Colonic mucosa (tissue), 4 donors: ENCODE measurements at regions not wholly inside any gene's neighbourhood (a gene's known extent, or its start where the extent isn't known, plus 50 kb on each side); places are given as distances from the start of the nearest gene placed in this dataset.

ENCODE experiments used
- DNase-seq: peaks from one replicate; pipeline ENCODE4 v3.0.0-alpha.2; 2020
- H3K27ac ChIP-seq: fragments of 200-600 bp; one replicate; pipeline ENCODE4 v1.8.0; 2021
- H3K27me3 ChIP-seq: fragments of 200-600 bp; one replicate; pipeline ENCODE4 v1.8.0; 2021
- H3K36me3 ChIP-seq: fragments of 200-600 bp; one replicate; pipeline ENCODE4 v1.8.0; 2021
- H3K4me1 ChIP-seq: fragments of 200-600 bp; one replicate; pipeline ENCODE4 v1.8.0; 2021; ENCODE audit warnings: mild to moderate bottlenecking
- H3K4me3 ChIP-seq: fragments of 200-600 bp; one replicate; pipeline ENCODE4 v1.8.0; 2021
- H3K9ac ChIP-seq, 2 donors: one replicate each; pipeline ENCODE4 v1.7.0; 2013; ENCODE audit warnings: control low read depth in 2 of 2, low read depth in 2 of 2, low read length in 2 of 2
- H3K9me3 ChIP-seq: fragments of 200-600 bp; one replicate; pipeline ENCODE4 v1.8.0; 2021
- intact Hi-C: fragments of 100-400 bp; cut with DNase I; formaldehyde crosslinking; loops from one replicate; pipeline ENCODE4 v1.14.1; 2022
- TF ChIP-seq, protein P1 (sequence below): fragments of 200-600 bp; IDR thresholded peaks from one replicate; pipeline ENCODE4 v1.8.0; 2022; ENCODE audit warnings: antibody characterized with exemption, mild to moderate bottlenecking
- donor health status: healthy.
- donor health status: DM: no; HTN: no; CAD: no.
- donor health status: DM: no; HTN: no; CAD: no.

DNA sequence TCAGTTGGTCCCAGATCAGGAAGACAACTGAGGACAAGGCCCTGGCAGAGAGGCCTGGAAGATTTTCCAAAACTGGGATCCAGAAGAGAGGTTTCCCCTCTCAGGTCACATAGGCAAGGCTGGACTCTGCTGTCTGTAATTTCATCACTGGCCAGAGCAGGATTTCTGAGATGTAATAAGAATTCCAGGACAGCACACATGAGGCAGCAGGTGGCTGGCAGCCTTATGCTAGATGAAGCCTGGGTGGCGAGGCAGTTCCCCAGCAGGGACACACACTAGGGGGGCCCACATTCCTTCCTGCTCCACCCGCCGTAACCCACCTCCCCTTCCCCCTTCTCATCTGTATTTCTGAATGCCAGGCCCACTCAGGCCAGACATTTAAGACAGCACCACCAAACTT lies 98.6 kb downstream of the HNRNPLL start:
- Histone ChIP-seq H3K4me3 (no peak overlapping the region), H3K36me3 (no peaks in the 10 kb centered on the region), H3K9me3 (no peaks in the 10 kb centered on the region), H3K9ac (no peak overlapping the region), H3K4me1 (peaks cover 4% of the 10 kb centered on the region), H3K27me3 (no peaks in the 10 kb centered on the region), H3K27ac (no peak overlapping the region)
- TF ChIP-seq, protein P1, sequence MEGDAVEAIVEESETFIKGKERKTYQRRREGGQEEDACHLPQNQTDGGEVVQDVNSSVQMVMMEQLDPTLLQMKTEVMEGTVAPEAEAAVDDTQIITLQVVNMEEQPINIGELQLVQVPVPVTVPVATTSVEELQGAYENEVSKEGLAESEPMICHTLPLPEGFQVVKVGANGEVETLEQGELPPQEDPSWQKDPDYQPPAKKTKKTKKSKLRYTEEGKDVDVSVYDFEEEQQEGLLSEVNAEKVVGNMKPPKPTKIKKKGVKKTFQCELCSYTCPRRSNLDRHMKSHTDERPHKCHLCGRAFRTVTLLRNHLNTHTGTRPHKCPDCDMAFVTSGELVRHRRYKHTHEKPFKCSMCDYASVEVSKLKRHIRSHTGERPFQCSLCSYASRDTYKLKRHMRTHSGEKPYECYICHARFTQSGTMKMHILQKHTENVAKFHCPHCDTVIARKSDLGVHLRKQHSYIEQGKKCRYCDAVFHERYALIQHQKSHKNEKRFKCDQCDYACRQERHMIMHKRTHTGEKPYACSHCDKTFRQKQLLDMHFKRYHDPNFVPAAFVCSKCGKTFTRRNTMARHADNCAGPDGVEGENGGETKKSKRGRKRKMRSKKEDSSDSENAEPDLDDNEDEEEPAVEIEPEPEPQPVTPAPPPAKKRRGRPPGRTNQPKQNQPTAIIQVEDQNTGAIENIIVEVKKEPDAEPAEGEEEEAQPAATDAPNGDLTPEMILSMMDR = no peak
- no peak for DNase-seq
- intact Hi-C loops = no loop called here

DNA sequence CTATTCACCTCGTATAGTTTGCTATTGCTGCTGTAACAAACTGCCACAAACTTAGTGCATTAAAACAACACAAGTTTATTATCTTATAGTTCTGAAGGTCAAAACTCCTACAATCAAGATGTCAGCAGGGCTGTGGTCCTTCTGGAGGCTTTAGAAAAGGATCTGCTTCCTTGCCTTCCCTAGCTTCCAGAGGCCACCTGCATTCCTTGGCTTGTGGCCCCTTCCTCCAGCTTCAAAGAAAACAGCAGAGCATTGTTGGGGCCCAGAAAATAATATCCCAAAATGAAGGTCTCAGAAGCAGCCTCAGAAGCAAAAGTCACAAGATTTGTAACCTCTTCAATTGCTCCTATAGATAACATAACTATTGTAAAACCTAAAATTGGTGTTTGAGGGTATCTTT lies 100.6 kb downstream of the HNRNPLL start:
- intact Hi-C loops = no loop called here
- no peak for DNase-seq
- H3K27ac ChIP-seq = no peak overlapping the region
- H3K36me3 ChIP-seq = no peaks in the 10 kb centered on the region
- no peak overlapping the region for H3K4me3 ChIP-seq
- TF ChIP-seq, protein P1 = no peak
- no peaks in the 10 kb centered on the region for H3K4me1 ChIP-seq
- no peaks in the 10 kb centered on the region for H3K9me3 ChIP-seq
- no peak overlapping the region for H3K9ac ChIP-seq
- no peaks in the 10 kb centered on the region for H3K27me3 ChIP-seq

DNA sequence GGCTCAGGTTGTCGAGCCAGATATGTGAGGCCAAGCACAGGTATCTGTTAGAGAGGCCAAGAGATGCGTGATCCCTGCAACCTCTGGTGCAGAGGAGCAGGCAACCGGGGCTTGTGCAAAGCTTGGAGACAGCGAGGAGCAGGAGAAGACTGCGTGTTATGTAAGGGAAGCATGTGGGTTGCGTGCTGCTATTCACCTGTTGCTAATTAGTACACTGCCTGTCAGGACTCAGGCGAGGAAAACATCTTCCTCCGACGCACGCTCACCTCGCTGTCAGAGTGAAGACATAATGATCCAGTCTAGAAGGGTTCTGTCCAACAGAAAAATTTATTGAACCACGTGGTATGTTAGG lies 102.5 kb downstream of the HNRNPLL start:
- Histone ChIP-seq H3K27ac (no peak overlapping the region), H3K9me3 (no peaks in the 10 kb centered on the region), H3K4me3 (no peak overlapping the region), H3K9ac (no peak overlapping the region), H3K36me3 (no peaks in the 10 kb centered on the region), H3K4me1 (no peaks in the 10 kb centered on the region), H3K27me3 (no peaks in the 10 kb centered on the region)
- intact Hi-C loops = no loop called here
- DNase-seq = no peak
- TF ChIP-seq, protein P1 = no peak

DNA sequence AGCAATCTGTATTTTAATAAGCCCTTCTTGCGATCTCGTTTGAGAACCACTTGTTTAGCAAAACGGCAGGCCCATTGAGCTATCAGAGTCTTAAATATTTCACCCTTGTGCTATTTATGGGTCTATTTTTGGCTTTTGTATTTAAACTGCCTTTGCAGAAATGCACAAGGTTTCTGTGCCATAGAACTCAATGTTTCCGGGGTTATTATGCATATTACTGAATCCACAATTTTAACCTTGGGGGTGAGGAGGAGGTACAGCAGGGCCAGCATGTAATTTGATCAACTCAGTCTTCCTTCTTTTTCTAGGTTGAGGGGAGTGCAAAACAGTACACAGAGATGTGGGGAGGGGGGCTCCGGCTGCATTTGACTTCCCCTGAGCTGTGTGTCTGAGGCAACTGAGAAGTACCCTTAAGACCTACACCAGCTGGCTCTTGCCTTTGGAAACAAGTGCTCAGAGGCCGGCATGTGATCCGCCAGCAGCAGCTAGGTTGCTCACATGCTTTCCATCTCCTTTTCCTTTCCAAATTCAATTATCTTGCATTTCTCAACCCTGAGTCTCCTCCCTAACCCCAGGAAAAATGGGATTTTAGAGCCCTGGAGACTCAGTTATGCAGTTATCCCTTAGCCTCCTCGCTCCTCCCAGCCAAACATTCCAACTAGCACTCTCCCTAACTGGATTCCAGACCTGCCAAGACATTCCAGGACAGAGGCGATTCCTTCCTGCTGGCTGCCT lies 103.0 kb downstream of the HNRNPLL start:
- Histone ChIP-seq H3K36me3 (no peaks in the 10 kb centered on the region), H3K27ac (no peak overlapping the region), H3K27me3 (no peaks in the 10 kb centered on the region), H3K4me1 (no peaks in the 10 kb centered on the region), H3K4me3 (no peak overlapping the region), H3K9me3 (no peaks in the 10 kb centered on the region), H3K9ac (no peak overlapping the region)
- intact Hi-C loops = no loop called here
- no peak for DNase-seq
- TF ChIP-seq, protein P1 = no peak

DNA sequence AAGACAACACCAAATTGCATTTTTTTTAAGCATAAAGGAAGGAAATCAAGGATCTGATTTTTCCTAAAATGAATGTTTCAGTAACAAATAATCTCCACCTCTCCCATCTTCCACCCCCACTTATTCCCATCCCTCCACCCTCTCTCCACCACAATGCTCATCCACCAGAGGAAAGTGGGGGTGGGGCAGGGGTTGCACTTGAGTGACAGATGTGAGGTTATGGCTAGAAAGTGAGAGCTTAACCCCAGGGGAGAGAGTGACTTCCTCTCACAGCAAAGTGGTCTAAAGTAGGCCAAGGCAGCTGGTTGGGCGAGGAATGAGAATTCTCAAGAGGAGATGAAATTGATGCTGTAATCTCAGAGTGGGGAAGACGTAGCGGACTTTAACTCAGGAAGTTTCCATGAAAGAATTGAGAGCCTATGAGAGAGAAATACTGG lies 104.7 kb downstream of the HNRNPLL start:
- DNase-seq = no peak
- TF ChIP-seq, protein P1 = no peak
- no peak overlapping the region for H3K27ac ChIP-seq
- no peaks in the 10 kb centered on the region for H3K9me3 ChIP-seq
- intact Hi-C loops = no loop called here
- H3K27me3 ChIP-seq = no peaks in the 10 kb centered on the region
- no peaks in the 10 kb centered on the region for H3K4me1 ChIP-seq
- H3K36me3 ChIP-seq = no peaks in the 10 kb centered on the region
- no peak overlapping the region for H3K4me3 ChIP-seq
- no peak overlapping the region for H3K9ac ChIP-seq
